PC-3 (cell line): ENCODE measurements at regions not wholly inside any gene's neighbourhood (a gene's known extent, or its start where the extent isn't known, plus 50 kb on each side); places are given as distances from the start of the nearest gene placed in this dataset.

Experiments
- ATAC-seq: fragments of 200-7000 bp; cut with Tn5 transposase; 2 replicates; pipeline ENCODE4 v1.9.1; 2020; ENCODE audit warnings: mild to moderate bottlenecking, moderate library complexity
- BruUV-seq: library from RNA; stranded (reverse); fragments of 400-500 nt; replicated peaks from 2 replicates; lab custom pipeline; 2021; lab: Mats Ljungman, UMichigan
- CTCF ChIA-PET: fragments of 300-600 bp; sonication (Branson Sonifier 250); formaldehyde crosslinking; loops from one replicate; lab custom pipeline; 2022; ENCODE audit warnings: antibody characterized with exemption; lab: Charles Lee
- POLR2A ChIA-PET: fragments of 300-600 bp; sonication (Branson Sonifier 250); formaldehyde crosslinking; loops from one replicate; lab custom pipeline; 2022; ENCODE audit warnings: antibody characterized with exemption; ENCODE audit not compliant: unreplicated experiment; lab: Charles Lee
- DNase-seq: peaks from one replicate; pipeline ENCODE4 v3.0.0-alpha.2; 2015
- H2AFZ ChIP-seq: fragments of 300-600 bp; sonication (generic); 2 replicates; pipeline ENCODE4 v1.6.0; 2016; ENCODE audit warnings: antibody characterized with exemption, low read length
- H3F3A ChIP-seq: fragments of 300-600 bp; sonication (generic); one replicate; pipeline ENCODE4 v1.6.0; 2017; ENCODE audit warnings: antibody characterized with exemption, low read length, control low read depth, mild to moderate bottlenecking; ENCODE audit not compliant: unreplicated experiment
- H3K27ac ChIP-seq: fragments of 300-600 bp; sonication (generic); 2 replicates; pipeline ENCODE4 v1.5.1; 2016; ENCODE audit warnings: mild to moderate bottlenecking, low read length
- H3K27me3 ChIP-seq: fragments of 300-600 bp; sonication (generic); 2 replicates; pipeline ENCODE4 v1.6.1; 2016; ENCODE audit warnings: low read length, mixed read lengths
- H3K36me3 ChIP-seq: fragments of 300-600 bp; sonication (generic); 2 replicates; pipeline ENCODE4 v1.6.1; 2016; ENCODE audit warnings: low read depth, mixed run types, low read length, mixed read lengths
- H3K4me1 ChIP-seq: fragments of 300-600 bp; sonication (generic); 2 replicates; pipeline ENCODE4 v1.5.1; 2016; ENCODE audit warnings: low read length; ENCODE audit not compliant: insufficient read depth
- H3K4me2 ChIP-seq: fragments of 300-600 bp; sonication (generic); 2 replicates; pipeline ENCODE4 v1.6.0; 2016; ENCODE audit warnings: low read length
- H3K4me3 ChIP-seq: fragments of 300-600 bp; sonication (generic); 2 replicates; pipeline ENCODE4 v1.5.1; 2016; ENCODE audit warnings: mild to moderate bottlenecking, low read length, mixed read lengths
- H3K79me2 ChIP-seq: fragments of 300-600 bp; sonication (generic); 2 replicates; pipeline ENCODE4 v1.6.1; 2017; ENCODE audit warnings: low read length, mixed read lengths
- H3K9ac ChIP-seq: fragments of 300-600 bp; sonication (generic); 2 replicates; pipeline ENCODE4 v1.6.0; 2016; ENCODE audit warnings: mild to moderate bottlenecking, low read length
- H3K9me2 ChIP-seq: fragments of 300-600 bp; sonication (generic); replicated peaks from 2 replicates; pipeline ENCODE4 v1.6.1; 2016; ENCODE audit warnings: mixed run types, low read length, mixed read lengths
- H3K9me3 ChIP-seq: fragments of 300-600 bp; sonication (generic); 2 replicates; pipeline ENCODE4 v1.6.1; 2016; ENCODE audit warnings: low read length, mixed read lengths
- H4K20me1 ChIP-seq: fragments of 300-600 bp; sonication (generic); 2 replicates; pipeline ENCODE4 v1.6.1; 2016; ENCODE audit warnings: low read length, mixed read lengths
- EZH2 ChIP-seq: fragments of 300-600 bp; sonication (generic); IDR thresholded peaks from one replicate; pipeline ENCODE4 v1.6.1; 2017; ENCODE audit warnings: antibody characterized with exemption, mild to moderate bottlenecking, low read length; ENCODE audit not compliant: unreplicated experiment
- EZH2phosphoT487 ChIP-seq: fragments of 300-600 bp; sonication (generic); IDR thresholded peaks from 2 replicates; pipeline ENCODE4 v1.6.1; 2018; ENCODE audit warnings: mild to moderate bottlenecking, antibody characterized with exemption, low read length, borderline replicate concordance
- intact Hi-C: fragments of 100-400 bp; cut with micrococcal nuclease; formaldehyde crosslinking; loops from 2 replicates; pipeline ENCODE4 v1.9.0; 2023
- TF ChIP-seq, protein P1 (sequence below): fragments of 300-600 bp; sonication (generic); conservative IDR thresholded peaks from 2 replicates; pipeline ENCODE4 v1.5.1; 2017; ENCODE audit warnings: antibody characterized with exemption, low read depth, mild to moderate bottlenecking, low read length

DNA sequence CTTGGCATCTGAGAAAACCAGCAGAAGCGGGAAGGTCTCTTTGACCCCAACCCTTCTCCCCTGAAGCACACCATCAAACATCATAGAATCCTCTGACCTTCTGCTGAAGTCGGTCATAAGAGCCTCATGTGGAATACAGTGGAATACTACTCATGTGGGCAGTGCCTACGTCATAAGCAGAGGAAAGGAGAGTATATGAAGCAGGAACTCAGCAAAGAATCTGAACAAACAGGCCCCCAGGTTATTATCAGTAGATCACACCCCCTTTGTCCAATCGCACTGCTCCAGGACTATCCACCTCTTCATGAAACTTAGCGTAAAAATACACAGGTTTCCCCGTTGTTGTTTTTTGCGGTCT lies 394.1 kb upstream of the PROK2 start:
- POLR2A ChIA-PET: no interaction called here
- Histone ChIP-seq H3K27ac (no peak overlapping the region), H3K36me3 (no peaks in the 10 kb centered on the region), H3K9ac (no peak overlapping the region), H3K9me2 (no peaks in the 10 kb centered on the region), H3K79me2 (no peaks in the 10 kb centered on the region), H3F3A (no peaks in the 10 kb centered on the region), H3K4me3 (no peak overlapping the region), H3K4me1 (no peaks in the 10 kb centered on the region), H2AFZ (no peak overlapping the region), H3K27me3 (peaks cover 3% of the 10 kb centered on the region; the same call in 1 of the 2 replicates), H3K9me3 (no peaks in the 10 kb centered on the region), H4K20me1 (no peaks in the 10 kb centered on the region), H3K4me2 (no peak overlapping the region)
- CTCF ChIA-PET: no interaction called here
- TF ChIP-seq, protein P1, sequence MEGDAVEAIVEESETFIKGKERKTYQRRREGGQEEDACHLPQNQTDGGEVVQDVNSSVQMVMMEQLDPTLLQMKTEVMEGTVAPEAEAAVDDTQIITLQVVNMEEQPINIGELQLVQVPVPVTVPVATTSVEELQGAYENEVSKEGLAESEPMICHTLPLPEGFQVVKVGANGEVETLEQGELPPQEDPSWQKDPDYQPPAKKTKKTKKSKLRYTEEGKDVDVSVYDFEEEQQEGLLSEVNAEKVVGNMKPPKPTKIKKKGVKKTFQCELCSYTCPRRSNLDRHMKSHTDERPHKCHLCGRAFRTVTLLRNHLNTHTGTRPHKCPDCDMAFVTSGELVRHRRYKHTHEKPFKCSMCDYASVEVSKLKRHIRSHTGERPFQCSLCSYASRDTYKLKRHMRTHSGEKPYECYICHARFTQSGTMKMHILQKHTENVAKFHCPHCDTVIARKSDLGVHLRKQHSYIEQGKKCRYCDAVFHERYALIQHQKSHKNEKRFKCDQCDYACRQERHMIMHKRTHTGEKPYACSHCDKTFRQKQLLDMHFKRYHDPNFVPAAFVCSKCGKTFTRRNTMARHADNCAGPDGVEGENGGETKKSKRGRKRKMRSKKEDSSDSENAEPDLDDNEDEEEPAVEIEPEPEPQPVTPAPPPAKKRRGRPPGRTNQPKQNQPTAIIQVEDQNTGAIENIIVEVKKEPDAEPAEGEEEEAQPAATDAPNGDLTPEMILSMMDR: no peak
- TF ChIP-seq EZH2 (no peak), EZH2phosphoT487 (no peak)
- DNase-seq: no peak
- intact Hi-C loops: no loop called here
- no peak for ATAC-seq
- BruUV-seq: no TSS peak

DNA sequence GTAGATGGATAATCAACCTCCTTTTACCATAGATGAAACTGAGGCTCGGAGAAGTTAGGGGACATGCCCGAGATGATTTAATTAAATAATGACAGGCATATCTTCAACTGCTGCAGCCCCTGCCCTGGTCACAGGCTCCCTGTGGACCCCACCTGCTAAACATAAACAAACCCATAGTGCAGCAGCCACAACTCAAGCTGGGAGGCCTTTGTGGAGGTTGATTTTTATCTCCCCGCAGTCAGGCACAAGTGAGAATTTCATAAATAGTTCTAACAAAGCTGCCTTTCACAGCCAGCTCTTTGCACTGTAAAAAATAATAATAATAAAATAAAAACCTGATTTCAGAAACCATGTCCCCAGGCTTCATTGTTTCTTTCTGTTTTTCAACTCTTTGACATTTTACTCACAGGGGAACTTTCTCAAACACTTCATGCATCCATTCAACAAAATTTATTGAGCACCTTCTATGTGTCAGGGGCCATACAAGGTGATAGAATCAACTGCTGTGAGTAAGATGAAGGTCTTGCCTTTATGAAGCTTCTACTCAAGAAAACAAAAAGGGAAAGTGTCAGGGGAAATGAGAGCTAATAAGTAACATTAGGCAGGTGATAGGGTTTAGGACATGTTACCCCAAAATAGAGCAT lies 393.6 kb upstream of the PROK2 start:
- no peak overlapping the region for H3K4me2 ChIP-seq
- TF ChIP-seq EZH2phosphoT487 (no peak), EZH2 (no peak)
- TF ChIP-seq, protein P1: no peak
- ChIA-PET POLR2A (interaction anchor here (0.7 kb wide), 1 partner anchor 332 kb away, joined by 6 read pairs; no protein-coding TSS in a partner anchor), CTCF (no interaction called here)
- no peaks in the 10 kb centered on the region for H3F3A ChIP-seq
- H2AFZ ChIP-seq: no peak overlapping the region
- H3K27me3 ChIP-seq: peaks cover 3% of the 10 kb centered on the region; the same call in 1 of the 2 replicates
- ATAC-seq (no peak), DNase-seq (no peak)
- intact Hi-C loops: no loop called here
- H4K20me1 ChIP-seq: no peaks in the 10 kb centered on the region
- H3K27ac ChIP-seq: no peak overlapping the region
- H3K4me3 ChIP-seq: no peak overlapping the region
- H3K9me3 ChIP-seq: no peaks in the 10 kb centered on the region
- H3K36me3 ChIP-seq: no peaks in the 10 kb centered on the region
- no peak overlapping the region for H3K9ac ChIP-seq
- BruUV-seq: no TSS peak
- H3K9me2 ChIP-seq: no peaks in the 10 kb centered on the region
- H3K4me1 ChIP-seq: no peaks in the 10 kb centered on the region
- no peaks in the 10 kb centered on the region for H3K79me2 ChIP-seq
